ENCODE measurements at regions not wholly inside any gene's neighbourhood (a gene's known extent, or its start where the extent isn't known, plus 50 kb on each side); places are given as distances from the start of the nearest gene placed in this dataset.
A peak's percentile ranks its signal among the peaks of the same experiment; 100 is the strongest.

GRCh38 chr4:41883988-41884734, 51.1 kb upstream of the TMEM33 start:
- FAIRE-seq (no peak), DNase-seq (ENCODE audit: insufficient read length, low spot score) (no peak)
- TF ChIP-seq, protein P1, sequence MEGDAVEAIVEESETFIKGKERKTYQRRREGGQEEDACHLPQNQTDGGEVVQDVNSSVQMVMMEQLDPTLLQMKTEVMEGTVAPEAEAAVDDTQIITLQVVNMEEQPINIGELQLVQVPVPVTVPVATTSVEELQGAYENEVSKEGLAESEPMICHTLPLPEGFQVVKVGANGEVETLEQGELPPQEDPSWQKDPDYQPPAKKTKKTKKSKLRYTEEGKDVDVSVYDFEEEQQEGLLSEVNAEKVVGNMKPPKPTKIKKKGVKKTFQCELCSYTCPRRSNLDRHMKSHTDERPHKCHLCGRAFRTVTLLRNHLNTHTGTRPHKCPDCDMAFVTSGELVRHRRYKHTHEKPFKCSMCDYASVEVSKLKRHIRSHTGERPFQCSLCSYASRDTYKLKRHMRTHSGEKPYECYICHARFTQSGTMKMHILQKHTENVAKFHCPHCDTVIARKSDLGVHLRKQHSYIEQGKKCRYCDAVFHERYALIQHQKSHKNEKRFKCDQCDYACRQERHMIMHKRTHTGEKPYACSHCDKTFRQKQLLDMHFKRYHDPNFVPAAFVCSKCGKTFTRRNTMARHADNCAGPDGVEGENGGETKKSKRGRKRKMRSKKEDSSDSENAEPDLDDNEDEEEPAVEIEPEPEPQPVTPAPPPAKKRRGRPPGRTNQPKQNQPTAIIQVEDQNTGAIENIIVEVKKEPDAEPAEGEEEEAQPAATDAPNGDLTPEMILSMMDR (IDR thresholded peaks at IDR 0.05; ENCODE audit: insufficient read depth, missing control alignments): no peak

DNA sequence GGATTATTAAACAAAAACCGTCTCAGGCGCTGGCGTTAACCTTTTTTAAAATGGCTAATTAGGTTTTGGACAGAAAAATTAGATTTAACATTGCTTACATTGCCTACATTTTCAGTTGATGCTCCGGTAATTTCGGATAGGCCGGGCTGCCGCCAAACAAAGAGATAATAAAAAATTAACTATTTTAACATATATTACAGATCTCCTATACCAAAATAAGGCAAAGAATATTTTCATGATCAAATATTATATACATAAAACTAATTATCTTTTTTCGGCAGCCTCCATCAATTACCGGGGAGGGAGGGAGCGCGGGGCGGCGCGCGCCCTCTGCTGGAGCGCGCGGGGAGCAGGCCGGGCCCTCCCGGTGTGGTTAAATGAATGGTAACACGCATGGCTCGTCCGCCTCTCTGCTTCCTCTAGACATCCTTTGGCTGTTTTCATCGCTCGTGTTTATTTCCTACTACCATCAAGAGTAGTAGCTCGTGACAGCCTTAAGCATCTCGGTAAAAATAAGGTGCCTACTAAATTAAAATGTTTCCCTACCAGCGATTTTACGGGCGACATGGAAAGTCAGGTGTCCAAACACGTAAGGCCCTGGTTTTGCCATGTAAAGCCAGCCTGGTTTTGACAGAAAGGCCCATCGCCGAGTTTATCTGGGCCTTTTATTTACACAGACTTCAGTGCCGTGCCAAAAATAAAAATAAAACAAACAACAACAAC, 52.4 kb upstream of the TMEM33 start:
- TF ChIP-seq, protein P1 (IDR thresholded peaks at IDR 0.05; ENCODE audit: insufficient read depth, missing control alignments): peak; percentile 67
- DNase-seq (ENCODE audit: insufficient read length, low spot score) (no peak), FAIRE-seq (no peak)

- FAIRE-seq (no peak), DNase-seq (ENCODE audit: insufficient read length, low spot score) (no peak)
- TF ChIP-seq, protein P1 (IDR thresholded peaks at IDR 0.05; ENCODE audit: insufficient read depth, missing control alignments): no peak
Observed at GRCh38 chr4:41881981-41882624, 53.1 kb upstream of the TMEM33 start.

GRCh38 chr4:41880840-41881831, 54.1 kb upstream of the TMEM33 start:
- TF ChIP-seq, protein P1 (IDR thresholded peaks at IDR 0.05; ENCODE audit: insufficient read depth, missing control alignments): no peak
- FAIRE-seq (no peak), DNase-seq (ENCODE audit: insufficient read length, low spot score) (no peak)

- DNase-seq (ENCODE audit: insufficient read length, low spot score): no peak
- FAIRE-seq: no peak
- TF ChIP-seq, protein P1 (IDR thresholded peaks at IDR 0.05; ENCODE audit: insufficient read depth, missing control alignments): no peak
Observed at GRCh38 chr4:41880022-41880837, 55.0 kb upstream of the TMEM33 start.

- TF ChIP-seq, protein P1 (IDR thresholded peaks at IDR 0.05; ENCODE audit: insufficient read depth, missing control alignments): no peak
- DNase-seq (ENCODE audit: insufficient read length, low spot score) (no peak), FAIRE-seq (no peak)
Observed at GRCh38 chr4:41879552-41879951, 55.7 kb upstream of the TMEM33 start.
